ENCODE measurements at regions not wholly inside any gene's neighbourhood (a gene's known extent, or its start where the extent isn't known, plus 50 kb on each side); places are given as distances from the start of the nearest gene placed in this dataset.

GRCh38 chr18:10289251-10289650, 165.2 kb upstream of the APCDD1 start:
- Histone ChIP-seq H3K27me3 (no peaks in the 10 kb centered on the region), H3K9me3 (peaks cover 0 to 8% (median 0%) of the 10 kb centered on the region in 11 donors), H3K4me3 (no peak overlapping the region), H3K36me3 (no peaks in the 10 kb centered on the region), H3K4me1 (peaks cover 0 to 28% (median 0%) of the 10 kb centered on the region in 9 donors), H3K27ac (peak overlapping the region in 1 of 10 donors; percentile 52)
- WGBS, 2 donors, result 77 to 90% methylated on average over 4 of the region's 4 CpGs
- TF ChIP-seq, protein P1, sequence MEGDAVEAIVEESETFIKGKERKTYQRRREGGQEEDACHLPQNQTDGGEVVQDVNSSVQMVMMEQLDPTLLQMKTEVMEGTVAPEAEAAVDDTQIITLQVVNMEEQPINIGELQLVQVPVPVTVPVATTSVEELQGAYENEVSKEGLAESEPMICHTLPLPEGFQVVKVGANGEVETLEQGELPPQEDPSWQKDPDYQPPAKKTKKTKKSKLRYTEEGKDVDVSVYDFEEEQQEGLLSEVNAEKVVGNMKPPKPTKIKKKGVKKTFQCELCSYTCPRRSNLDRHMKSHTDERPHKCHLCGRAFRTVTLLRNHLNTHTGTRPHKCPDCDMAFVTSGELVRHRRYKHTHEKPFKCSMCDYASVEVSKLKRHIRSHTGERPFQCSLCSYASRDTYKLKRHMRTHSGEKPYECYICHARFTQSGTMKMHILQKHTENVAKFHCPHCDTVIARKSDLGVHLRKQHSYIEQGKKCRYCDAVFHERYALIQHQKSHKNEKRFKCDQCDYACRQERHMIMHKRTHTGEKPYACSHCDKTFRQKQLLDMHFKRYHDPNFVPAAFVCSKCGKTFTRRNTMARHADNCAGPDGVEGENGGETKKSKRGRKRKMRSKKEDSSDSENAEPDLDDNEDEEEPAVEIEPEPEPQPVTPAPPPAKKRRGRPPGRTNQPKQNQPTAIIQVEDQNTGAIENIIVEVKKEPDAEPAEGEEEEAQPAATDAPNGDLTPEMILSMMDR (IDR thresholded peaks at IDR 0.05), result no peak
- no peak for ATAC-seq
- no peak for DNase-seq
- intact Hi-C loops (cut with DNase I), result no loop called here

DNA sequence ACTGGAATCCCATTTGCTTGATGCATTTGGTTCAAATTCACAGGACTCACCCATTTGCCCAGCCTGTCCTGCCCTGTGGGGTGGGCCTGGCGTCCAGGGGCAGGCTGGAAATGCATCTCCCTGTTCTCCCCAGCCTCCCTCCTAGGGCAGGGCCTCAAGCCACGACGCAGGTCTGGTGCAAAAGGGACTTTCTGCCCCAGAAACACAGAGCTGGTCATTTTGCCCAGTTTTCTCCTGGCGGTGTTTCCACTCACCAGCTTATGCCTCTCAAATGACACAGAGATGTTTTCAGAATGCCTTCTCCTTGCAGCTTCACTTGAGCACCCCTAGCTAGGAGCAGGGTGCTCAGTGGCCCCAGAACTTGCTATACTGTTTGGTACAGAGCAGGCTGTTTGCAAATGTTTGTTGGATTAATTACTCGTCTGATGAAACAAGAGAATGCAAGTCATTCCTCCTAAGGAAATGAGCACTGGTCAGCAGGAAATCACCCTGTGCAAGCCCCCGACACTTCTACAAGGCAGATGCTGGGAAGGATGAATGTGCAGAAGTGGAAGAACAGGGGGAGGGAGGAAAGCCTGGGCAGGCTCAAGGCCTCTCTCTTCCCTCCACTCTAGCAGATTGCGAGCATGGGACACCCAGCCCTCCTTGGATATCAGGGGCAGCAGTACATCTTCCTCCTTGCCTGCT, 164.3 kb upstream of the APCDD1 start:
- TF ChIP-seq, protein P1 (IDR thresholded peaks at IDR 0.05), result no peak
- intact Hi-C loops (cut with DNase I), result no loop called here
- ATAC-seq (peak in 2 of 8 donors; percentile 32 to 34), DNase-seq (no peak)
- no peaks in the 10 kb centered on the region for H3K36me3 ChIP-seq
- WGBS, 2 donors, result 71 to 80% methylated on average over 7 of the region's 7 CpGs
- peaks cover 0 to 8% (median 0%) of the 10 kb centered on the region in 11 donors for H3K9me3 ChIP-seq
- H3K27ac ChIP-seq, result peak overlapping the region in 1 of 10 donors; percentile 65
- no peaks in the 10 kb centered on the region for H3K27me3 ChIP-seq
- H3K4me1 ChIP-seq, result peaks cover 0 to 20% (median 0%) of the 10 kb centered on the region in 9 donors
- no peak overlapping the region for H3K4me3 ChIP-seq

- no peak overlapping the region for H3K4me3 ChIP-seq
- no peaks in the 10 kb centered on the region for H3K36me3 ChIP-seq
- WGBS, 2 donors, result 90 to 96% methylated on average over 11 of the region's 11 CpGs
- TF ChIP-seq, protein P1 (IDR thresholded peaks at IDR 0.05), result no peak
- peak overlapping the region in 1 of 10 donors; percentile 65 for H3K27ac ChIP-seq
- no peaks in the 10 kb centered on the region for H3K27me3 ChIP-seq
- DNase-seq (no peak), ATAC-seq (peak in 1 of 8 donors; percentile 20)
- intact Hi-C loops (cut with DNase I), result no loop called here
- H3K9me3 ChIP-seq, result peaks cover 0 to 8% (median 0%) of the 10 kb centered on the region in 11 donors
- H3K4me1 ChIP-seq, result peaks cover 0 to 14% (median 0%) of the 10 kb centered on the region in 9 donors
Measured at GRCh38 chr18:10290638-10291235, 163.7 kb upstream of the APCDD1 start.

DNA sequence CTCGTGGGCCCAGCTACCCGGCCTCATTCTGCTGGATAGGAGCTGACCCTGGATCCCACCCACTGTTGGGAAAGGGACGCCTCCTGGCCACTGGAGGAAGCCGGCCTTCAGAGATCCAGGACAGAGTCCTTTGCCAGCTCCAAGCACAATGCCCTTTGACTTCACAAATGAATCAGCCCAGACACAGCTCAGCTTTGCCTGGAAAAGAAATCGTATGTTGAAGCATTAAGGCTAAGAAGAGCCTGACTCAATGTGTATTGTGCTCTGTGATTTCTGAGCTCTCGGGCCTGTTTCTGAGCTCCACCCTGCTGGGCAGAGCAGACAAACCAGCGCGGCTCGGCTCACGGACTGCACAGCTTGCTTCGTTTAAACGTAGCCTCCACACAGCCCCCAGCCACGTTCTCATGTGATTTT, 162.9 kb upstream of the APCDD1 start:
- Histone ChIP-seq H3K4me3 (no peak overlapping the region), H3K9me3 (peaks cover 0 to 8% (median 0%) of the 10 kb centered on the region in 11 donors), H3K27me3 (no peaks in the 10 kb centered on the region), H3K27ac (no peak overlapping the region), H3K4me1 (peaks cover 0 to 11% (median 0%) of the 10 kb centered on the region in 9 donors), H3K36me3 (no peaks in the 10 kb centered on the region)
- ATAC-seq, result peak in 1 of 8 donors; percentile 32
- intact Hi-C loops (cut with DNase I), result no loop called here
- WGBS, 2 donors, result 90 to 92% methylated on average over 13 of the region's 13 CpGs
- TF ChIP-seq, protein P1 (IDR thresholded peaks at IDR 0.05), result no peak
- DNase-seq, result no peak
